K562 (cell line): ENCODE measurements at regions not wholly inside any gene's neighbourhood (a gene's known extent, or its start where the extent isn't known, plus 50 kb on each side); places are given as distances from the start of the nearest gene placed in this dataset.
"Not testable (repeated sequence)": the region's sequence is repeated elsewhere in the genome, so short reads cannot be mapped to it uniquely, and the experiment has no call there.

Experiments used
- ATAC-seq: fragments of 200-7000 bp; cut with Tn5 transposase; 3 replicates; pipeline ENCODE4 v1.9.1; 2020; ENCODE audit warnings: moderate library complexity
- BruUV-seq: library from RNA; stranded (reverse); fragments of 400-500 nt; replicated peaks from 2 replicates; lab custom pipeline; 2021; lab: Mats Ljungman, UMichigan
- CTCF ChIA-PET: fragments of 300-600 bp; formaldehyde crosslinking; extraction: SDS; loops from one replicate; lab custom pipeline; 2021; ENCODE audit warnings: low intra/inter-chr PET ratio; lab: Yijun Ruan, JAX
- POLR2A ChIA-PET: fragments of 300-600, 350-650 bp; sonication (Branson Sonifier 250); formaldehyde crosslinking; extraction: SDS; loops from one replicate; lab custom pipeline; 2021; ENCODE audit warnings: antibody characterized with exemption, inconsistent platforms; lab: Yijun Ruan, JAX
- DNase-seq, 4 experiments: peaks; one replicate each; pipeline versions ENCODE4 v3.0.0 to v3.0.0-alpha.2; 2011 to 2018; ENCODE audit warnings: low spot score in 3 of 4, mixed read lengths in 3 of 4; ENCODE audit errors: extremely low read depth in 1 of 4
- FAIRE-seq: peaks from 2 replicates; lab custom pipeline; 2011; peaks lifted over from hg19 to GRCh38; lab: Jason Lieb, UNC
- H2AFZ ChIP-seq: 2 replicates; pipeline ENCODE4 v1.6.0; 2011; ENCODE audit warnings: low read depth, low read length, control low read depth, inconsistent platforms
- H3K27ac ChIP-seq: fragments of 200-600 bp; 3 replicates; pipeline ENCODE4 v1.8.0; 2011; ENCODE audit warnings: low read depth, mild to moderate bottlenecking, control low read depth, inconsistent platforms, low read length, moderate library complexity, mixed read lengths; ENCODE audit errors: extremely low read depth
- H3K27me3 ChIP-seq, 2 experiments: fragments of 300-600 bp in 1 of 2; 2 replicates in 1 of 2; 3 replicates in 1 of 2; pipeline versions ENCODE4 v1.6.0 to v1.8.0; 2011; ENCODE audit warnings: inconsistent platforms in 2 of 2, low read length in 2 of 2, mild to moderate bottlenecking in 1 of 2, mixed read lengths in 1 of 2, moderate library complexity in 1 of 2; ENCODE audit not compliant: control insufficient read depth in 2 of 2, insufficient read depth in 2 of 2
- H3K36me3 ChIP-seq: fragments of 300-600 bp; 3 replicates; pipeline ENCODE4 v1.8.0; 2011; ENCODE audit warnings: mild to moderate bottlenecking, low read length, inconsistent platforms; ENCODE audit not compliant: control insufficient read depth, insufficient read depth
- H3K4me1 ChIP-seq, 2 experiments: fragments of 200-600 bp in 1 of 2; replicated peaks in 1 of 2; 2 replicates in 1 of 2; 3 replicates in 1 of 2; pipeline versions ENCODE4 v1.5.1 to v1.8.0; 2011; ENCODE audit warnings: inconsistent platforms in 2 of 2, low read length in 2 of 2, mild to moderate bottlenecking in 1 of 2, mixed read lengths in 1 of 2, moderate library complexity in 1 of 2; ENCODE audit not compliant: control insufficient read depth in 2 of 2, insufficient read depth in 2 of 2
- H3K4me2 ChIP-seq: 2 replicates; pipeline ENCODE4 v1.6.1; 2011; ENCODE audit warnings: low read length, control low read depth, inconsistent platforms, mixed read lengths; ENCODE audit not compliant: insufficient read depth
- H3K4me3 ChIP-seq: fragments of 200-600 bp; sonication (generic), shearing (Covaris generic); 2 replicates; pipeline ENCODE4 v1.5.1; 2016; ENCODE audit warnings: control low read depth, inconsistent platforms
- H3K79me2 ChIP-seq: fragments of 200-600 bp; 3 replicates; pipeline ENCODE4 v1.8.0; 2011; ENCODE audit warnings: low read length, inconsistent platforms; ENCODE audit not compliant: control insufficient read depth, insufficient read depth
- H3K9ac ChIP-seq, 2 experiments: 2 replicates each; pipeline versions ENCODE4 v1.6.0 to v1.6.1; 2011; ENCODE audit warnings: low read depth in 2 of 2, low read length in 2 of 2, control low read depth in 1 of 2, inconsistent platforms in 1 of 2, mild to moderate bottlenecking in 1 of 2, mixed read lengths in 1 of 2; ENCODE audit not compliant: insufficient read depth in 1 of 2
- H3K9me1 ChIP-seq: one replicate; pipeline ENCODE4 v1.6.0; 2011; ENCODE audit warnings: inconsistent platforms, mild to moderate bottlenecking, low read length, moderate library complexity; ENCODE audit not compliant: control insufficient read depth, insufficient read depth
- H3K9me3 ChIP-seq: replicated peaks from 2 replicates; pipeline ENCODE4 v1.5.1; 2011; ENCODE audit warnings: low read depth, low read length, inconsistent platforms; ENCODE audit not compliant: control insufficient read depth, insufficient read depth
- H4K20me1 ChIP-seq: replicated peaks from 2 replicates; pipeline ENCODE4 v1.6.1; 2011; ENCODE audit warnings: low read length, inconsistent platforms, mixed read lengths; ENCODE audit not compliant: control insufficient read depth, insufficient read depth
- ARID4B ChIP-seq: sonication (generic); formaldehyde crosslinking; IDR thresholded peaks from 2 replicates; pipeline ENCODE4 v1.8.0; 2022; ENCODE audit warnings: mild to moderate bottlenecking, missing genetic modification reagents
- NCOA2 ChIP-seq, 2 experiments: fragments of 450-650 bp; IDR thresholded peaks; 2 replicates each; pipeline ENCODE4 v1.6.1; 2018; ENCODE audit warnings: mild to moderate bottlenecking in 2 of 2, moderate library complexity in 1 of 2; ENCODE audit not compliant: partially characterized antibody in 2 of 2
- SMAD4 ChIP-seq: fragments of 250-450 bp; sonication (Bioruptor Pico); conservative IDR thresholded peaks from 2 replicates; pipeline ENCODE4 v1.8.0; 2021; ENCODE audit warnings: inconsistent platforms, mild to moderate bottlenecking, moderate library complexity
- STAT5B ChIP-seq: fragments of 250-450 bp; sonication (Bioruptor Pico); IDR thresholded peaks from 2 replicates; pipeline ENCODE4 v1.8.0; 2021; ENCODE audit warnings: mild to moderate bottlenecking, inconsistent platforms
- ZBTB5 ChIP-seq: fragments of 450-650 bp; IDR thresholded peaks from 2 replicates; pipeline ENCODE4 v1.6.1; 2017; ENCODE audit warnings: antibody characterized with exemption
- ZNF316 ChIP-seq: fragments of 450-650 bp; IDR thresholded peaks from 2 replicates; pipeline ENCODE4 v1.6.1; 2016
- WGBS: fragments of 100-300 bp; shearing (Covaris generic); methylation state at CpG from one replicate; pipeline ENCODE4 v1.1.6; 2016; ENCODE audit warnings: low coverage, mixed read lengths; ENCODE audit not compliant: insufficient coverage; ENCODE audit errors: missing lambda C conversion rate; 5-methylcytosine and 5-hydroxymethylcytosine counted together
- in situ Hi-C: fragments of 300-500 bp; cut with MboI; formaldehyde crosslinking; loops from 4 replicates; pipeline ENCODE4 v1.15.0; 2018; ENCODE audit warnings: inconsistent platforms, mixed read lengths
- intact Hi-C: fragments of 100-400 bp; cut with micrococcal nuclease; formaldehyde crosslinking; loops from 2 replicates; pipeline ENCODE4 v1.14.2; 2022

- TF ChIP-seq SMAD4 (no peak), NCOA2 (IDR thresholded peaks at IDR 0.05; ENCODE audit: partially characterized antibody in 2 of 2) (no peak), ZBTB5 (no peak), STAT5B (CRISPR knock-in tag) (no peak), ARID4B (CRISPR knock-in tag) (no peak), ZNF316 (no peak)
Measured at GRCh38 chr14:28398506-28398905, 368.1 kb upstream of the FOXG1 start (continued).

- FAIRE-seq, in situ Hi-C loops: not testable (repeated sequence)
- no CpG with 5 or more reads among the region's 4 CpGs for WGBS
Measured at GRCh38 chr14:28401705-28402104, 364.9 kb upstream of the FOXG1 start.

More at GRCh38 chr14:28401705-28402104, 364.9 kb upstream of the FOXG1 start:
- H3K27me3 ChIP-seq, H3K9me1 ChIP-seq, H3K4me2 ChIP-seq, intact Hi-C loops, H3K79me2 ChIP-seq, H3K4me3 ChIP-seq, H3K9ac ChIP-seq, H3K36me3 ChIP-seq, H4K20me1 ChIP-seq, H2AFZ ChIP-seq, BruUV-seq, H3K9me3 ChIP-seq, H3K27ac ChIP-seq, CTCF ChIA-PET, H3K4me1 ChIP-seq, ATAC-seq, DNase-seq: not testable (repeated sequence)
- POLR2A ChIA-PET = interaction anchor here (0.7 kb wide), 1 partner anchor 121 kb away, joined by 3 read pairs; no protein-coding TSS in a partner anchor
